Sigmoid colon (tissue), 4 donors: ENCODE measurements at regions not wholly inside any gene's neighbourhood (a gene's known extent, or its start where the extent isn't known, plus 50 kb on each side); places are given as distances from the start of the nearest gene placed in this dataset.

Experiments used
- CTCF ChIP-seq, 4 experiments: fragments of 450-650 bp in 3 of 4; fragments of 200-600 bp in 1 of 4; IDR thresholded peaks; one replicate each; pipeline ENCODE4 v1.5.1; 2016 to 2019; ENCODE audit warnings: antibody characterized with exemption in 4 of 4, mild to moderate bottlenecking in 3 of 4, moderate library complexity in 2 of 4
- POLR2AphosphoS5 ChIP-seq, 4 donors: sonication (generic); formaldehyde crosslinking; IDR thresholded peaks; one replicate each; pipeline ENCODE4 v1.6.1; 2017; ENCODE audit warnings: antibody characterized with exemption in 4 of 4

- TF ChIP-seq CTCF (IDR thresholded peaks at IDR 0.05), result no peak
- no peak for TF ChIP-seq POLR2AphosphoS5 (IDR thresholded peaks at IDR 0.05)
These were observed 1470.7 kb downstream of the AACS start for GRCh38 chr12:126535971-126536370.
